ENCODE measurements at regions not wholly inside any gene's neighbourhood (a gene's known extent, or its start where the extent isn't known, plus 50 kb on each side); places are given as distances from the start of the nearest gene placed in this dataset.

- BruUV-seq (replicated peaks): no TSS peak
- POLR2A ChIA-PET (ENCODE audit: unreplicated experiment): no interaction called here
These were observed 67.8 kb upstream of the PRSS1 start for GRCh38 chr7:142681314-142682092.

More at GRCh38 chr7:142681314-142682092, 67.8 kb upstream of the PRSS1 start:
- H3K4ac ChIP-seq (ENCODE audit: low read depth, low read length): no peak overlapping the region
- no peak for DNase-seq
- CTCF ChIA-PET: interaction anchor here (1.1 kb wide), 1 partner anchor 10 kb away, joined by 3 read pairs; no protein-coding TSS in a partner anchor
- H4K20me1 ChIP-seq (ENCODE audit: insufficient read depth, low read length): no peaks in the 10 kb centered on the region
- no peak overlapping the region for H3K14ac ChIP-seq (replicated peaks; ENCODE audit: low read depth, low read length)
- H4K8ac ChIP-seq (ENCODE audit: low read depth in 2 of 2, low read length in 2 of 2): no peak overlapping the region
- no peak overlapping the region for H3K18ac ChIP-seq (ENCODE audit: low read depth, low read length)
- H2AFZ ChIP-seq (replicated peaks; ENCODE audit: low read length, poor library complexity): no peak overlapping the region
- intact Hi-C loops (cut with micrococcal nuclease) (no loop called here), dilution Hi-C loops (cut with HindIII; ENCODE audit: low sequenced_read_pairs, unreplicated experiment) (no loop called here), in situ Hi-C loops (cut with MboI; ENCODE audit: low sequenced_read_pairs) (no loop called here)
- H3K27me3 ChIP-seq (ENCODE audit: control insufficient read depth, insufficient read depth, low read length): no peaks in the 10 kb centered on the region
- H2AK5ac ChIP-seq (ENCODE audit: low read depth, low read length): no peak overlapping the region
- H3K9ac ChIP-seq (ENCODE audit: low read depth, low read length): no peak overlapping the region
- H2BK20ac ChIP-seq (ENCODE audit: low read depth, low read length): no peak overlapping the region
- H2AK9ac ChIP-seq (replicated peaks; ENCODE audit: low read depth, low read length, poor library complexity): no peak overlapping the region
- no peaks in the 10 kb centered on the region for H3K36me3 ChIP-seq (ENCODE audit: control insufficient read depth, insufficient read depth, low read length)
- no peak overlapping the region for H3K4me3 ChIP-seq (ENCODE audit: insufficient read depth, low read depth, low read length)
- H2BK15ac ChIP-seq (ENCODE audit: low read depth, low read length): no peak overlapping the region
- no peaks in the 10 kb centered on the region for H3K9me3 ChIP-seq (ENCODE audit: control insufficient read depth, insufficient read depth, low read length)
- TF ChIP-seq CHD1 (IDR thresholded peaks at IDR 0.05; ENCODE audit: low read depth, low read length) (no peak), MXI1 (IDR thresholded peaks at IDR 0.05; ENCODE audit: borderline replicate concordance, low read depth, low read length) (no peak), MAFK (IDR thresholded peaks at IDR 0.05; ENCODE audit: low read depth, low read length) (no peak), RFX5 (IDR thresholded peaks at IDR 0.05; ENCODE audit: low read depth, low read length) (no peak), BHLHE40 (IDR thresholded peaks at IDR 0.05; ENCODE audit: low read depth, low read length) (no peak), ELK1 (IDR thresholded peaks at IDR 0.05; ENCODE audit: borderline replicate concordance, low read depth, low read length) (no peak), FOS (IDR thresholded peaks at IDR 0.05; ENCODE audit: low read depth, low read length) (no peak), NFE2L2 (IDR thresholded peaks at IDR 0.05; ENCODE audit: low read depth, low read length) (no peak), RAD21 (IDR thresholded peaks at IDR 0.05; ENCODE audit: low read length) (no peak), CTCF (conservative IDR thresholded peaks at IDR 0.05; ENCODE audit: low read depth, low read length) (no peak), CEBPB (IDR thresholded peaks at IDR 0.05; ENCODE audit: low read depth, low read length) (no peak), RCOR1 (IDR thresholded peaks at IDR 0.05; ENCODE audit: insufficient replicate concordance, low read length) (no peak), MAZ (IDR thresholded peaks at IDR 0.05; ENCODE audit: borderline replicate concordance, low read depth, low read length) (no peak), POLR2A (IDR thresholded peaks at IDR 0.05; ENCODE audit: low read depth, low read length) (no peak), SMC3 (IDR thresholded peaks at IDR 0.05; ENCODE audit: low read depth, low read length) (no peak)
- TF ChIP-seq, protein P1, sequence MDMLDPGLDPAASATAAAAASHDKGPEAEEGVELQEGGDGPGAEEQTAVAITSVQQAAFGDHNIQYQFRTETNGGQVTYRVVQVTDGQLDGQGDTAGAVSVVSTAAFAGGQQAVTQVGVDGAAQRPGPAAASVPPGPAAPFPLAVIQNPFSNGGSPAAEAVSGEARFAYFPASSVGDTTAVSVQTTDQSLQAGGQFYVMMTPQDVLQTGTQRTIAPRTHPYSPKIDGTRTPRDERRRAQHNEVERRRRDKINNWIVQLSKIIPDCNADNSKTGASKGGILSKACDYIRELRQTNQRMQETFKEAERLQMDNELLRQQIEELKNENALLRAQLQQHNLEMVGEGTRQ (IDR thresholded peaks at IDR 0.05; ENCODE audit: low read depth, low read length): no peak
- H3K4me2 ChIP-seq (ENCODE audit: low read depth, low read length): no peak overlapping the region
- H3K56ac ChIP-seq (ENCODE audit: extremely low read depth, insufficient read depth, low read length): no peak overlapping the region
- no peak overlapping the region for H3K23ac ChIP-seq (ENCODE audit: low read depth, low read length)
- no peak overlapping the region for H4K91ac ChIP-seq (ENCODE audit: insufficient read depth, low read depth, low read length)
- no peaks in the 10 kb centered on the region for H3K4me1 ChIP-seq (ENCODE audit: control insufficient read depth, insufficient read depth, low read length)
- no peak overlapping the region for H4K5ac ChIP-seq (ENCODE audit: low read depth, low read length)
- no peaks in the 10 kb centered on the region for H3K9me1 ChIP-seq (ENCODE audit: insufficient read depth, low read length)
- H2BK120ac ChIP-seq (ENCODE audit: low read depth, low read length): no peak overlapping the region
- no peak overlapping the region for H2BK5ac ChIP-seq (ENCODE audit: low read depth, low read length, poor library complexity, severe bottlenecking)
- ATAC-seq (ENCODE audit: low read depth): no peak
- no peaks in the 10 kb centered on the region for H3K79me1 ChIP-seq (ENCODE audit: low read depth in 1 of 2, low read length in 2 of 2)
- no CpG with 5 or more reads among the region's 3 CpGs for WGBS, 2 experiments (ENCODE audit: extremely low coverage in 2 of 2, insufficient read length in 1 of 2)
- no peak overlapping the region for H3K27ac ChIP-seq (ENCODE audit: insufficient read depth, low read length)
